ENCODE measurements at regions not wholly inside any gene's neighbourhood (a gene's known extent, or its start where the extent isn't known, plus 50 kb on each side); places are given as distances from the start of the nearest gene placed in this dataset.

- ChIA-PET RAD21 (ENCODE audit: low non-redundant PET in 1 of 2, low total read pairs in 2 of 2, uncharacterized antibody in 2 of 2, unreplicated experiment in 2 of 2) (no interaction called here), CTCF (interaction anchor here (1.4 kb wide), 1 partner anchor 39 kb away, joined by 3 read pairs; no protein-coding TSS in a partner anchor), POLR2A (no interaction called here)
- no peak overlapping the region for H3K27ac ChIP-seq (ENCODE audit: low read depth, low read length)
- no peaks in the 10 kb centered on the region for H3K9me2 ChIP-seq (ENCODE audit: insufficient read depth)
- ATAC-seq (no peak), DNase-seq (ENCODE audit: low read depth, low spot score) (no peak)
- H3K36me3 ChIP-seq (ENCODE audit: control insufficient read depth in 1 of 2, insufficient read depth in 2 of 2, low read length in 2 of 2): no peaks in the 10 kb centered on the region
- no peak overlapping the region for H3K9ac ChIP-seq (ENCODE audit: low read length)
- no peak overlapping the region for H3K4me3 ChIP-seq (replicated peaks in 1 of 2; ENCODE audit: low read depth in 1 of 2, low read length in 2 of 2)
- H3K4me2 ChIP-seq (ENCODE audit: low read length): no peak overlapping the region
- H2AFZ ChIP-seq (ENCODE audit: low read depth, low read length, poor library complexity, severe bottlenecking): no peak overlapping the region
- intact Hi-C loops (cut with micrococcal nuclease): no loop called here
- H3K79me2 ChIP-seq (ENCODE audit: insufficient read depth, low read length): no peaks in the 10 kb centered on the region
- H3K4me1 ChIP-seq (ENCODE audit: control insufficient read depth in 1 of 2, insufficient read depth in 2 of 2, low read length in 2 of 2): peaks cover 42 to 67% of the 10 kb centered on the region in 2 experiments
- H4K20me1 ChIP-seq (ENCODE audit: insufficient read depth): no peaks in the 10 kb centered on the region
- H3K27me3 ChIP-seq (ENCODE audit: insufficient read depth, low read length): no peaks in the 10 kb centered on the region
- H3K9me3 ChIP-seq (ENCODE audit: control insufficient read depth in 1 of 2, insufficient read depth in 1 of 2, low read depth in 1 of 2, low read length in 2 of 2): no peaks in the 10 kb centered on the region
- TF ChIP-seq, protein P1, sequence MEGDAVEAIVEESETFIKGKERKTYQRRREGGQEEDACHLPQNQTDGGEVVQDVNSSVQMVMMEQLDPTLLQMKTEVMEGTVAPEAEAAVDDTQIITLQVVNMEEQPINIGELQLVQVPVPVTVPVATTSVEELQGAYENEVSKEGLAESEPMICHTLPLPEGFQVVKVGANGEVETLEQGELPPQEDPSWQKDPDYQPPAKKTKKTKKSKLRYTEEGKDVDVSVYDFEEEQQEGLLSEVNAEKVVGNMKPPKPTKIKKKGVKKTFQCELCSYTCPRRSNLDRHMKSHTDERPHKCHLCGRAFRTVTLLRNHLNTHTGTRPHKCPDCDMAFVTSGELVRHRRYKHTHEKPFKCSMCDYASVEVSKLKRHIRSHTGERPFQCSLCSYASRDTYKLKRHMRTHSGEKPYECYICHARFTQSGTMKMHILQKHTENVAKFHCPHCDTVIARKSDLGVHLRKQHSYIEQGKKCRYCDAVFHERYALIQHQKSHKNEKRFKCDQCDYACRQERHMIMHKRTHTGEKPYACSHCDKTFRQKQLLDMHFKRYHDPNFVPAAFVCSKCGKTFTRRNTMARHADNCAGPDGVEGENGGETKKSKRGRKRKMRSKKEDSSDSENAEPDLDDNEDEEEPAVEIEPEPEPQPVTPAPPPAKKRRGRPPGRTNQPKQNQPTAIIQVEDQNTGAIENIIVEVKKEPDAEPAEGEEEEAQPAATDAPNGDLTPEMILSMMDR (IDR thresholded peaks at IDR 0.05 in 2 of 3, conservative IDR thresholded peaks at IDR 0.05 in 1 of 3; ENCODE audit: borderline replicate concordance in 1 of 3, insufficient read depth in 1 of 3, low read depth in 2 of 3, low read length in 2 of 3): no peak
- TF ChIP-seq ELF1 (IDR thresholded peaks at IDR 0.05; ENCODE audit: borderline replicate concordance, low read depth): no peak
- TF ChIP-seq CBX3 (IDR thresholded peaks at IDR 0.05; ENCODE audit: low read depth): no peak
- TF ChIP-seq TCF7L2 (IDR thresholded peaks at IDR 0.05; ENCODE audit: borderline replicate concordance, extremely low read depth, insufficient read depth, insufficient read length): no peak
- TF ChIP-seq ATF3 (IDR thresholded peaks at IDR 0.05): no peak
- no peak for TF ChIP-seq RAD21 (IDR thresholded peaks at IDR 0.05; ENCODE audit: low read depth)
- no peak for TF ChIP-seq ZNF274 (IDR thresholded peaks at IDR 0.05; ENCODE audit: low read depth, low read length)
- TF ChIP-seq EZH2 (IDR thresholded peaks at IDR 0.05): no peak
- no TSS peak for BruUV-seq (replicated peaks)
Measured at GRCh38 chr6:44036699-44037101, 90.6 kb downstream of the MRPL14 start.

DNA sequence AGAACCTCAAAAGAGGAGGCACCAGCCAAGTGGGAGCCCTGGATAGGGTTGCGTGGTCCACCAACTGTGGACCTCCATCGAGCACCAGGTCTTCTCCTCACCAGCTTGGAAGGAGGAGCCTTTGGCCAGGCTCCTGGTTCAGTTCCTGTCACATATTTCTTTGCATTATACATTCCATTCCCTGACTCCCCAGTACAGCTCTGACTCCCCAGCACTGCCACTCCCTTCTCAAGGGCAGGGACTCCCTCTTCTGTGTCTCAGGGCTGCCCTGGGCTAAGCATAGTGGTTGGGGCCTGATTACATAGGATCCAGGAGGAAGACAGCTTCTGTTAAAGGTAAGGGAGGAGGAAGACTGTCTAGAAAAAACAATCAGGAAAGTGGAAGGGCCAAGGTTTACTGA lies 91.1 kb downstream of the MRPL14 start:
- Histone ChIP-seq H3K4me2 (ENCODE audit: low read length) (no peak overlapping the region), H2AFZ (ENCODE audit: low read depth, low read length, poor library complexity, severe bottlenecking) (no peak overlapping the region), H3K9me2 (ENCODE audit: insufficient read depth) (no peaks in the 10 kb centered on the region), H3K4me3 (replicated peaks in 1 of 2; ENCODE audit: low read depth in 1 of 2, low read length in 2 of 2) (no peak overlapping the region), H3K36me3 (ENCODE audit: control insufficient read depth in 1 of 2, insufficient read depth in 2 of 2, low read length in 2 of 2) (no peaks in the 10 kb centered on the region), H3K9me3 (ENCODE audit: control insufficient read depth in 1 of 2, insufficient read depth in 1 of 2, low read depth in 1 of 2, low read length in 2 of 2) (no peaks in the 10 kb centered on the region), H3K27me3 (ENCODE audit: insufficient read depth, low read length) (no peaks in the 10 kb centered on the region), H4K20me1 (ENCODE audit: insufficient read depth) (no peaks in the 10 kb centered on the region), H3K27ac (ENCODE audit: low read depth, low read length) (no peak overlapping the region), H3K9ac (ENCODE audit: low read length) (no peak overlapping the region), H3K79me2 (ENCODE audit: insufficient read depth, low read length) (no peaks in the 10 kb centered on the region), H3K4me1 (ENCODE audit: control insufficient read depth in 1 of 2, insufficient read depth in 2 of 2, low read length in 2 of 2) (peaks cover 37 to 62% of the 10 kb centered on the region in 2 experiments)
- ChIA-PET RAD21 (ENCODE audit: low non-redundant PET in 1 of 2, low total read pairs in 2 of 2, uncharacterized antibody in 2 of 2, unreplicated experiment in 2 of 2) (no interaction called here), POLR2A (no interaction called here), CTCF (interaction anchor here (1.2 kb wide), 1 partner anchor 43 kb away, joined by 3 read pairs; no protein-coding TSS in a partner anchor)
- no peak for ATAC-seq
- no TSS peak for BruUV-seq (replicated peaks)
- DNase-seq (ENCODE audit: low read depth, low spot score): no peak
- intact Hi-C loops (cut with micrococcal nuclease): no loop called here
- TF ChIP-seq ATF3 (IDR thresholded peaks at IDR 0.05) (no peak), TCF7L2 (IDR thresholded peaks at IDR 0.05; ENCODE audit: borderline replicate concordance, extremely low read depth, insufficient read depth, insufficient read length) (no peak), YY1 (IDR thresholded peaks at IDR 0.05; ENCODE audit: extremely low read depth, insufficient replicate concordance, low read depth, low read length) (no peak), EZH2phosphoT487 (IDR thresholded peaks at IDR 0.05; ENCODE audit: borderline replicate concordance) (no peak), POLR2A (IDR thresholded peaks at IDR 0.05; ENCODE audit: borderline replicate concordance, extremely low read depth, insufficient read depth, insufficient read length) (no peak), EGR1 (IDR thresholded peaks at IDR 0.05; ENCODE audit: low read depth) (no peak)
- TF ChIP-seq, protein P1 (IDR thresholded peaks at IDR 0.05 in 2 of 3, conservative IDR thresholded peaks at IDR 0.05 in 1 of 3; ENCODE audit: borderline replicate concordance in 1 of 3, insufficient read depth in 1 of 3, low read depth in 2 of 3, low read length in 2 of 3): no peak

Data from HCT116 (cell line).